Stimulated activated CD8-positive, alpha-beta memory T cell treated with anti-CD3 and anti-CD28 coated beads, Interleukin-15, amount 100 ng/mL, for 48 hours (primary cell): ENCODE measurements at regions not wholly inside any gene's neighbourhood (a gene's known extent, or its start where the extent isn't known, plus 50 kb on each side); places are given as distances from the start of the nearest gene placed in this dataset.

Source experiments
- DNase-seq, 2 donors: peaks; one replicate each; pipeline ENCODE4 v3.0.0-alpha.2; 2020; ENCODE audit warnings: low read depth in 2 of 2

DNA sequence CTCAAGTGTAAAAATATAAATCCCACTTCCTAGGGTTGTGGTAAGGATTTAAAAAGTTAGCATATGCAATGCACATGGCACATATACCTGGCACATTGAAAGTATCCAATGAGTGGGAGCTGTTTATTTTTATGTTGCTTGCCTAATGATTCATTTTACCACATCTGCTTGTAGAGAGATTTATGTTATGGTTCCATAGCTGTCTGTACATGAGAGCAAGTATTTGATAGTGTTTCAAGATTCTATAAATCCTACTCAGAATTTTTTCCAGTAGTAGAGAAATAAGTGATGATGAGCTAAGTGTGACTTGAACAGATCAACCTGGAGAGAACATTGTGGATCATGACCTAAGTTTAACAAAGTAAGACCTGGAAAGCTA, 125.3 kb upstream of the SPTLC3 start:
- DNase-seq: no peak

DNA sequence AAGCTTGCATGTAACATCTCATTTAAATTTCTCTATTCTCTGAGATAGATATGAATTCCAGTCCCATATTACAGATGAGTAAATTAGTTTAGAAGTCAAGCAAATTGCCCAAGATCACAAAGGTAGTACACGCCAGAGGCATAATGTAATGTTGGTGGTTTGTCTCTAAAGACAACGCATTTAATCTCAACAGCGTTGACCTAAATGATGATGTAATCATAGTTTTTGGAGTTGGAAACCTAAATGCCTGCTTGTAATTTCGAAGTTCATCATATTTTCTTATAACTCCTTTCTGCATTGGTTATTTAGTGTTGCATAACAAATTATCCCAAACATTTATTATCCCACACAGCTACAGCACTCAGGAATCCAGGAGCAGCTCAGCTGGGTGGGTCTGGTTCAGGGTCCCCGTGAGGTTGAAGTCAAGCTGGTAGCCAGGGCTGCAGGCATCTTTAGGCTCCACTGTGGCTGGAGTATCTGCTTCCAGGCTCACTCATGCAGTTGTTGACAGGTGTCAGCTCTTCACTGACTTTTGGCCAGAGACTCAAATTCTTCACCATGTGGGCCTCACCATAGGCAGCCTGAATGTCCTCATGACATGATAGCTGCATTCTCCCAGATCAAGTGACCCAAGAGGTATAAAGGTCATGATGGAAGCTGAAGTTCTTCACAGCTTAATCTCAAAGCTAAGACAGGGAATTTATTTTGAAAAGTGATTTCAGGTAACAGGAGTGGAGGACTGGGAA, 122.0 kb upstream of the SPTLC3 start:
- no peak for DNase-seq

GRCh38 chr20:12891643-12892042, 117.1 kb upstream of the SPTLC3 start:
- DNase-seq: no peak

DNA sequence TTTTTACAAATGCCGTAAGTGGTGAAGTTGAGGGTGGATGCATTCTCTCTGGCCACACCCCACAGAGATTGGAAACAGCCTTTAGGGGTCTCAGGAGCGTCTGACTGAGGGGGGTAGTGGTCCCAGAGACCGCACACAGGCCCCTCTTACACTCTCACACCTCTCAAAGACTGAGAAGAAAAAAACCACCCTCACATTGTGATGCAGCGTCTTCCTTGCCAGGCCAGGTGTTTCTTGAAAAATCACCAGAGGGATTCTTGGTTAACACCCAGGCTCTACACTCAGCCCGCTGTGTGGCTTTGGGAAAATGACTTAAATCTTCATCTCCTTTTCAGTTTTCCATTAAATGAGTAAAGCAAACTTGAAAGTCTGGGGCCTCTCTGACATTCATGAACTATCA, 115.8 kb upstream of the SPTLC3 start:
- no peak for DNase-seq

DNA sequence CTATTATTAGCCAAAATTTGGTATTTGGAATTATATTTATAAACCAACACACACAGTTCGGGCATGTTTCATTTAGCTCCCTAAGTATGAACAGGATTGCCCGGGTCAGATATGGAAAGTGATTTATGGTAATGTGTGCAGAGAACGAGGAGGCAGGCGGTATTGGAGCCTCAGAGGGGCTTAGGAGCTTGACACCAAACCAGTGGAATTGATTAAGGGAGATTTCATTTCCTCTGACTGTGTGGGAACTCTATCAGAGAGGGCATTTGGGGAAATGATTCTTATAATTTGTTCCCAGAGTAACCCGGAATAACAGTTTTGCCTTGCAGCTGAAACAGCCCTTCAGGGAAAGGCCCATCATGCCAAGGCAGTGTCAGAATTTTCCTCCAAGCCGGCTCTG, 115.1 kb upstream of the SPTLC3 start:
- no peak for DNase-seq

DNA sequence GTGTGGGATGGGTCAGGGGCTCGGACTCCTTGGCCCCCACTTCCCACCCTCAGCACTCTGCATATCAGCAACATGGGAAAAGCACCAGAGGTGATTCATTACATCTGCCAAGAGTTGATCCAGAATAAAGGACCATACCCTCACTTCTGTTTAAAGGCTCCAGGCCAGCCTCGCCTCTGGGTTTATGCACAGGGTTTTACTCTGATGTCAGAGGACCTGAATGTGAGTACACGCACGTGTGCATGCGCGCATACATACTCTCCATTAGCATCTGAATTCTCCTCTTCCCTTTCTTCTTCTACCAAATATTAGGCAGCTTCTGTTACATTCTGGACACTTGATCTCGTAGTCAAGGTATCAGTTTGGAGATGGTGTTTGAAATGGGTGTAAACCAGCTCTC, 114.7 kb upstream of the SPTLC3 start:
- DNase-seq: no peak

- DNase-seq: no peak
Observed at GRCh38 chr20:12896180-12896579, 112.6 kb upstream of the SPTLC3 start.

- DNase-seq: no peak
Observed at GRCh38 chr20:12902992-12903391, 105.8 kb upstream of the SPTLC3 start.

GRCh38 chr20:12906361-12906760, 102.4 kb upstream of the SPTLC3 start:
- DNase-seq: no peak

- no peak for DNase-seq
Observed at GRCh38 chr20:12911372-12911771, 97.4 kb upstream of the SPTLC3 start.

- DNase-seq: no peak
Observed at GRCh38 chr20:12913781-12914443, 94.9 kb upstream of the SPTLC3 start.

GRCh38 chr20:12914804-12915203, 94.0 kb upstream of the SPTLC3 start:
- no peak for DNase-seq

DNA sequence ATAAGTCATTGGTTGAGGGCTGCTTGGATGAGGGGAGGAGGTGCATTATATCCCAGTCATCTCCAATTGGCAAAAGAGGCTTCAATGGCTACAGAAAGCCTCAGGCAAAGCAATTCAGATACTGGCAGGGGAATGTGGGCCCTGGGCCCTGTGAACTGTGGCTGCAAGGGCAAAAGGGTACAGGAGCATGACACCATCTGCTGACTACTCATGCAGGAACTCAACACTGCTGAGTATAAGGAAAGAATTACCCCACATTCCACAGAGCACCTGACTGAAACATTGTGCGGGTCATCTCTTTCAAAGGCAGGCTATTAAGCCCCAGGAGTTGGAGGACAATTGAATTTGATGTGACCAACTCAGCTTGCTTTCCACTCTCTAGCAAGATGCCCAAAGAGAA, 92.1 kb upstream of the SPTLC3 start:
- no peak for DNase-seq

GRCh38 chr20:12924126-12924525, 84.6 kb upstream of the SPTLC3 start:
- no peak for DNase-seq

GRCh38 chr20:12925210-12925755, 83.5 kb upstream of the SPTLC3 start:
- DNase-seq: peak in 1 of 2 donors; percentile 5

- no peak for DNase-seq
Observed at GRCh38 chr20:12925863-12926793, 82.6 kb upstream of the SPTLC3 start.

DNA sequence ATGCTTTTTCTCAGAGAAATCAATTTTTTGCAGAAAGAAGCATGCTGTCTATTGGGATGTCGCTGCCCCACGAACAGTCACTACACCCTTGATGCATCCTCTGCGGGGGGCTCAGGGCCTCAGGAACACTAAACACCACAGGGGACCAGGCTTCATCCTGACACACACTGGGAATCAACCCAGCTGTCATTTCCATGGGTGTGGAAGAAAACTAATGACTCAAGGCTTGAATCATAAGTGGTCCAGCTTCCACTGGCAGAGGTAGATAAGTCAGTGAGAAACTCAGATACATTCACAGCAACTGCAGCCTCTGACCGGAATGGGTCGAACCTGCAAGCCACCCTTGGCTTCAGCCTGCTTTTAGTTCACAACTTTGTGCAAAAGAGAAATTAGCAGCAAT, 81.3 kb upstream of the SPTLC3 start:
- DNase-seq: no peak

DNA sequence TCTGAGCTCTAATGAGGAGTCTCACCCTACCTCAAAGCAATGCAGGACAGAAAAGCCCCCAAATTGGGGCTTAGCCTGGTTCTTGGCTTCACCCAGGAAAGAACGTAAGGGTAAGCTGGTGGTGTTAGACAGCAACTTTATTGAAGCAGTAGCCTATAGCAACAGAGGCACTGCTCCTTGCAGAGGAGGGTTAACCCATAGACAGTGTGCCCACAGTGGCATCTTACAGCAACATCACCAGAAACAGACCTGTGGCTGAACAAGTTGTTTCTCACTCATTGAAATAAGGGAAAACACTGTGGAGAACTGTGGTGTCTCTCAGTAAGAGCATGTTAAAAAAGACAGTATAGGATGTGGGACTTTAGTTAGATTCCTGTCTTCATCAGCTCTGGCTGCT, 80.4 kb upstream of the SPTLC3 start:
- DNase-seq: no peak

- DNase-seq: no peak
Observed at GRCh38 chr20:12928755-12929401, 79.9 kb upstream of the SPTLC3 start.

DNA sequence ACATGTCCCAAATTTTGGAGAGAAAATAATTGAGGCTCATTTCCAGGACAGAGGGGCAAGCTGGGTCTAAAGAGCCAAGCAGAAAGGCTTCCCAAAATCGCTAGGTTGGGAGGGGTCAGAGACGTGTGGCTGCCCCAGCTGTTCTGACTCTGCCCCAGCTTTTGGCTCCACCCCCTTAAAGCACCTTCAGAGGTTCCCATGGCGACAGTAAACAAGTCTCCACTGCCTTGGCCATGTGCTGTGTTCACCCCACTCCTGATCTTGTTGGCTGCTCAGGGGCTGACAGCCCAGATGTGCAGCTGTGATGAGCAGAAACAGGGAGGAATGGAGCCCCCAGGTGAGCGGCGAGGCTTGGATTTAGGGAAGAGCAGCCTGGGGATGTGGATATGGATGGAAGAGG, 72.8 kb upstream of the SPTLC3 start:
- DNase-seq: no peak

DNA sequence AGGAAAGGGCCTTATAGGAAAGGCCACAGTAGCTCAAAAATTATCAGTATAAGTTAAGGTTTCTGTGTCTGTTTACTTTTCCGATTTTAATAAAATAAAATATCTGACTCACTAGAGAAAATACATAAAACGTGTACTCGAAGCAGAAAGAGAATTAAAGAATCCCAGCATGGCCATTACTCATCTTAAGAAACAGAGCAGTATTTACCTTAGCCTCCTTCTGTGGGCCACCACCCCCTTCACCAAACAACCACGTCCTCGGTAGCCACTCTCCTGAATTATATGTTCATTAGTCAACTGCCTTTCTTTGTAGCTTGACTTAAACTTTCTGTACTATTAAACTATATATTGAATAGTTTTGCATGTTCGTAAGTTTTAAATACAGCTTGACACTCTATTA, 72.2 kb upstream of the SPTLC3 start:
- DNase-seq: no peak

DNA sequence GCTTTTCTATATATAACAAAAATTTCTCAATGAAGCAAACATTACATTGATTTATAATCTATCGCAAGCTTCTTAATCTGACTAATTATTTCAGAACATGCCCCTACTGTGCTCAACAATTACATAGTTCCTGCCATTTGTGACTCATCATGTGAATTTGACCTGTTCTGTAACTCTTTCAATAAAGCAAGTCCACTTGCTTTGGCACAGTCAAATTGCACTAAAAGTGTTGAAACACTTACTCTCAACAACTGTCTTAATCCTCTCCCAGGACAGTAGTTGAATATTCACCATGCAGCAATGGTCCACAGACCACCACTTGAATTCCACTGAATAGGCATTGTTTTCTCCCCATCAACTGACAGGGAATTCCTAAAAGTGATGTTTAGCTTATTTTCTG, 67.7 kb upstream of the SPTLC3 start:
- no peak for DNase-seq
